Ovary (tissue), 7 donors: ENCODE measurements at regions not wholly inside any gene's neighbourhood (a gene's known extent, or its start where the extent isn't known, plus 50 kb on each side); places are given as distances from the start of the nearest gene placed in this dataset.
"Not testable (repeated sequence)": the region's sequence is repeated elsewhere in the genome, so short reads cannot be mapped to it uniquely, and the experiment has no call there.

Experiments
- DNase-seq, 5 donors: peaks; one replicate each; pipeline ENCODE4 v3.0.0-alpha.2; 2019 to 2020
- H3K27ac ChIP-seq, 2 donors: fragments of 200-600 bp; one replicate each; pipeline versions ENCODE4 v1.5.1 to v1.8.0; 2019 to 2022
- H3K27me3 ChIP-seq: fragments of 200-600 bp; one replicate; pipeline ENCODE4 v1.8.0; 2022
- H3K36me3 ChIP-seq: fragments of 200-600 bp; sonication (generic); one replicate; pipeline ENCODE4 v1.5.1; 2019
- H3K4me1 ChIP-seq: one replicate; pipeline ENCODE4 v1.8.1; 2013; ENCODE audit warnings: mild to moderate bottlenecking, moderate library complexity; ENCODE audit not compliant: insufficient read depth
- H3K4me3 ChIP-seq: fragments of 200-600 bp; sonication (generic); one replicate; pipeline ENCODE4 v1.5.1; 2017
- H3K9me3 ChIP-seq, 2 donors: fragments of 200-600 bp in 1 of 2; sonication (generic) in 1 of 2; one replicate each; pipeline versions ENCODE4 v1.5.1 to v1.8.1; 2013 to 2019; ENCODE audit warnings: mild to moderate bottlenecking in 1 of 2, moderate library complexity in 1 of 2
- CTCF ChIP-seq, 3 donors: fragments of 450-650 bp in 2 of 3; fragments of 200-600 bp in 1 of 3; IDR thresholded peaks; one replicate each; pipeline versions ENCODE4 v1.5.1 to v1.8.0; 2016 to 2022; ENCODE audit warnings: antibody characterized with exemption in 3 of 3, mild to moderate bottlenecking in 1 of 3
- EP300 ChIP-seq: sonication (generic); formaldehyde crosslinking; IDR thresholded peaks from one replicate; pipeline ENCODE4 v1.6.1; 2017; ENCODE audit warnings: antibody characterized with exemption
- POLR2A ChIP-seq: fragments of 450-650 bp; IDR thresholded peaks from one replicate; pipeline ENCODE4 v1.6.1; 2017; ENCODE audit warnings: antibody characterized with exemption, mild to moderate bottlenecking, moderate library complexity
- WGBS, 3 donors: extraction: QIAGEN DNeasy Blood & Tissue Kit in 1 of 3; methylation state at CpG; one replicate each; pipeline versions ENCODE4 v1.1.5 to v1.1.7; 2013 to 2017; 5-methylcytosine and 5-hydroxymethylcytosine counted together
- intact Hi-C, 4 donors: fragments of 100-400 bp; cut with DNase I; formaldehyde crosslinking; loops; one replicate each; pipeline versions ENCODE4 v1.11.0 to v1.15.1; 2022 to 2023
- donor health status: DM: no; HTN: no; CAD: no; lungs with moderate emphysema.
- donor health status: DM: no; HTN: no; CAD: no.
- donor health status: Bipolar disorder and iron deficiency.
- donor health status: DM: no; HTN: no; CAD: no.
- donor health status: DM: yes; HTN: yes; CAD: no.

DNA sequence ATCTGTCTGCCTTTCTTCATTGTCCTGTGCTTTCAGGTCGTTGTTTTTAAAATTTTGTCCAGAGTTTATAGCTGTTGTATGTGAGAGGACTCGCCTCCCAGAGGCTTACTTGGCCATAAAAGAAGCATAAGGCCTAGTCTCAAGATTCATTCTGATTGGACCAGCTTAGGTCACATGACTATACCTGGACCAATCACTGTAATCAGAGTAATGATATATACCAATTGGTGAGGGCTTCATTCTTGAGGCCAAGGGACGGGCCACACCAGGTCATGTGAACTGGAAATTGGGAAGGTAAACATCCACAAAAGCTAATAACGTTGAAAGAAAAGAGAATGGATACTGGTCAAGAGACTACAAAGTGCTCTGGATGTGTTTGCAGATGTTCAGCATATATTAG is 141.4 kb upstream of the SULF2 start:
- H3K4me3 ChIP-seq = no peak overlapping the region
- no peak for DNase-seq
- H3K27me3 ChIP-seq = no peaks in the 10 kb centered on the region
- TF ChIP-seq EP300 (no peak), POLR2A (no peak), CTCF (IDR thresholded peaks at IDR 0.05) (no peak)
- H3K27ac ChIP-seq = no peak overlapping the region
- H3K4me1 ChIP-seq = no peaks in the 10 kb centered on the region
- H3K9me3 ChIP-seq = no peaks in the 10 kb centered on the region
- no peaks in the 10 kb centered on the region for H3K36me3 ChIP-seq
- 86 to 91% (median 89%) methylated on average over 4 of the region's 4 CpGs for WGBS, 3 donors
- intact Hi-C loops = no loop called here

DNA sequence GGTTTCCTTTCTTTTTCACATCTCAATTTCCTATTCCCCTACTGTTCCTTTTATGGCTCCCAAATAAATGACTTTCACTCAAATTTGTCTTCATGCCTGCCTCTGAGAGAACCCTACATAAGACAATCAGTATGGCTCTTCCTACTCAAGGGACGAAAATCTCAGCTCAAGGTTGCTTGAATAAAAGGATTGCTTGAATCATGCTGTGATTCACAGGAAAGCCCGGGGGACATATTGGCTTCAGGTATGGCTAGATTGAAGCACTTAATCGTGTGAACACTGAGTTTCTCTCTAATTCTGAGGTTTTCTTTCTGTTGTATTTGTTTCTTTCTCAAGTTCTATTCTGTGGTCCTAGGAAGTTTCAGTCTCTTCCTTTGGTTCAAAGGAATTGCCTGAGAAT is 140.3 kb upstream of the SULF2 start:
- no peaks in the 10 kb centered on the region for H3K27me3 ChIP-seq
- no peak overlapping the region for H3K4me3 ChIP-seq
- H3K4me1 ChIP-seq = no peaks in the 10 kb centered on the region
- H3K9me3 ChIP-seq = no peaks in the 10 kb centered on the region
- 76 to 91% (median 89%) methylated on average over 3 of the region's 3 CpGs for WGBS, 3 donors
- H3K27ac ChIP-seq = no peak overlapping the region
- no peak for TF ChIP-seq CTCF (IDR thresholded peaks at IDR 0.05)
- no peak for TF ChIP-seq POLR2A
- no peak for TF ChIP-seq EP300
- intact Hi-C loops = no loop called here
- no peak for DNase-seq
- H3K36me3 ChIP-seq = no peaks in the 10 kb centered on the region

DNA sequence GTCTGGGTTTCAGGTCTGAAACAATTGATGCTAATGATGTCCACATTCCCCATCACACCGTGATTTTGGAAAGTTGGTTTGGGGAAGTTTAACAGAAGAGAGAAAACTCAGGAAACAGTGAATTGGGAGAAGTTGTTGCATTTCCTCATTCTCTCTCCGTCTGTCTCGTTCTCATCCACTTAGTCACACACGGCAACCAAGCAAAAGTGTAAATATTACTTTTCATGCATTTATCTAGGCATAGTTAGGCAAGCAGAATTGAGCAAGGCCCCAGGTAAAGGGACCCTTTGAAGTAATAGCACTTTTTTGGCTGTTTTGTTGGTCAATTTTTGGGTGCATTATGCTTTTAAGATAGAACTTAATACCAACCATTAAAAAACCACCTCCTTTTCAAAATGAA is 137.0 kb upstream of the SULF2 start:
- WGBS, 3 donors = 47 to 60% (median 54%) methylated on average over 4 of the region's 4 CpGs
- TF ChIP-seq CTCF (IDR thresholded peaks at IDR 0.05) (no peak), POLR2A (no peak), EP300 (no peak)
- no peaks in the 10 kb centered on the region for H3K36me3 ChIP-seq
- H3K27me3 ChIP-seq = no peaks in the 10 kb centered on the region
- no peak overlapping the region for H3K4me3 ChIP-seq
- no peak for DNase-seq
- H3K27ac ChIP-seq = no peak overlapping the region
- intact Hi-C loops = no loop called here
- no peaks in the 10 kb centered on the region for H3K9me3 ChIP-seq
- H3K4me1 ChIP-seq = no peaks in the 10 kb centered on the region

GRCh38 chr20:47921829-47922228 is 136.5 kb upstream of the SULF2 start:
- H3K9me3 ChIP-seq, H3K36me3 ChIP-seq, H3K4me3 ChIP-seq, DNase-seq, H3K27me3 ChIP-seq, H3K27ac ChIP-seq, intact Hi-C loops, H3K4me1 ChIP-seq: not testable (repeated sequence)
- 6 to 16% (median 12%) methylated on average over 8 to 9 of the region's 9 CpGs for WGBS, 3 donors

DNA sequence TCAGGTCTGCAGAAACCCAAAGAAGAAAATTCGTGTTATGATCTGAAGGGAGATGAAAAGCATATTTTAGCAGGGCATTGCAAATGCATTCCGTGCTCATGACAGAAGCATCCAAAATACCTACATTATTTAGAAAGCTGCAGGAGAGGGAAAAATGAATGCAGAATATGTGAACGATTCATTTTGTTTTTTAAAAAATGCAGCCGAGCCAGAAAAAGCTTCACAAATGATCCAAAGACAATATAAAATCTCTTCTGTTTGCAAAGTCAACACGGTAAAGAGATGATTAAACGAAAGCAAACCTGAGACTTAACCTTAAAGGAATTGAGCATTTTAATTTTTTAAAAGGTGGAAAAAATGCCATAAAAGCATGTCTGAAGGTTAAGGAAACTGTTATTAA is 136.1 kb upstream of the SULF2 start:
- Histone ChIP-seq H3K9me3 (no peaks in the 10 kb centered on the region), H3K27ac (no peak overlapping the region), H3K4me3 (no peak overlapping the region), H3K27me3 (no peaks in the 10 kb centered on the region), H3K4me1 (no peaks in the 10 kb centered on the region), H3K36me3 (no peaks in the 10 kb centered on the region)
- WGBS, 3 donors = 8 to 11% (median 8%) methylated on average over 6 of the region's 6 CpGs
- TF ChIP-seq CTCF (IDR thresholded peaks at IDR 0.05) (no peak), POLR2A (no peak), EP300 (no peak)
- DNase-seq = no peak
- intact Hi-C loops = no loop called here
